Endothelial cell of umbilical vein (primary cell): ENCODE measurements at regions not wholly inside any gene's neighbourhood (a gene's known extent, or its start where the extent isn't known, plus 50 kb on each side); places are given as distances from the start of the nearest gene placed in this dataset.

Experiments used
- EZH2 ChIP-seq: IDR thresholded peaks from 2 replicates; pipeline ENCODE4 v1.6.1; 2012; ENCODE audit warnings: borderline replicate concordance, low read depth, mild to moderate bottlenecking, moderate library complexity, low read length, inconsistent platforms; ENCODE audit not compliant: severe bottlenecking
- FOS ChIP-seq: IDR thresholded peaks from 2 replicates; pipeline ENCODE4 v1.6.1; 2011; ENCODE audit warnings: mild to moderate bottlenecking, low read length, moderate library complexity, borderline replicate concordance; ENCODE audit not compliant: insufficient read depth
- GATA2 ChIP-seq: IDR thresholded peaks from 2 replicates; pipeline ENCODE4 v1.7.0; 2011; ENCODE audit warnings: low read depth, mild to moderate bottlenecking, moderate library complexity, mixed read lengths, low read length; ENCODE audit not compliant: insufficient read length, insufficient read depth
- POLR2A ChIP-seq: IDR thresholded peaks from 2 replicates; pipeline ENCODE4 v1.6.1; 2012; ENCODE audit warnings: low read depth, mild to moderate bottlenecking, control low read depth, low read length
- TF ChIP-seq, protein P1 (sequence below), 2 donors: IDR thresholded peaks; 1 replicate in 1 of 2; 2 replicates in 1 of 2; pipeline ENCODE4 v1.5.1; 2011; ENCODE audit warnings: low read length in 2 of 2, mild to moderate bottlenecking in 2 of 2, moderate library complexity in 2 of 2, control low read depth in 1 of 2, inconsistent platforms in 1 of 2, low read depth in 1 of 2; ENCODE audit not compliant: insufficient read depth in 1 of 2; ENCODE audit errors: extremely low read depth in 1 of 2

- TF ChIP-seq, protein P1, sequence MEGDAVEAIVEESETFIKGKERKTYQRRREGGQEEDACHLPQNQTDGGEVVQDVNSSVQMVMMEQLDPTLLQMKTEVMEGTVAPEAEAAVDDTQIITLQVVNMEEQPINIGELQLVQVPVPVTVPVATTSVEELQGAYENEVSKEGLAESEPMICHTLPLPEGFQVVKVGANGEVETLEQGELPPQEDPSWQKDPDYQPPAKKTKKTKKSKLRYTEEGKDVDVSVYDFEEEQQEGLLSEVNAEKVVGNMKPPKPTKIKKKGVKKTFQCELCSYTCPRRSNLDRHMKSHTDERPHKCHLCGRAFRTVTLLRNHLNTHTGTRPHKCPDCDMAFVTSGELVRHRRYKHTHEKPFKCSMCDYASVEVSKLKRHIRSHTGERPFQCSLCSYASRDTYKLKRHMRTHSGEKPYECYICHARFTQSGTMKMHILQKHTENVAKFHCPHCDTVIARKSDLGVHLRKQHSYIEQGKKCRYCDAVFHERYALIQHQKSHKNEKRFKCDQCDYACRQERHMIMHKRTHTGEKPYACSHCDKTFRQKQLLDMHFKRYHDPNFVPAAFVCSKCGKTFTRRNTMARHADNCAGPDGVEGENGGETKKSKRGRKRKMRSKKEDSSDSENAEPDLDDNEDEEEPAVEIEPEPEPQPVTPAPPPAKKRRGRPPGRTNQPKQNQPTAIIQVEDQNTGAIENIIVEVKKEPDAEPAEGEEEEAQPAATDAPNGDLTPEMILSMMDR (IDR thresholded peaks at IDR 0.05; ENCODE audit: extremely low read depth in 1 of 2, insufficient read depth in 1 of 2, low read depth in 1 of 2, low read length in 2 of 2), result no peak
- TF ChIP-seq POLR2A (no peak), GATA2 (no peak), FOS (no peak), EZH2 (no peak)
Measured at GRCh38 chr12:92003701-92004100, 141.9 kb downstream of the BTG1 start.
